Spleen (tissue), 11 donors: ENCODE measurements at regions not wholly inside any gene's neighbourhood (a gene's known extent, or its start where the extent isn't known, plus 50 kb on each side); places are given as distances from the start of the nearest gene placed in this dataset.
A peak's percentile ranks its signal among the peaks of the same experiment; 100 is the strongest.

Experiments
- DNase-seq: peaks from one replicate; pipeline ENCODE4 v3.0.0-alpha.2; 2020
- H3K27ac ChIP-seq, 8 donors: fragments of 200-600 bp; sonication (generic) in 7 of 8; 1 replicate in 4 of 8; 2 replicates in 4 of 8; pipeline versions ENCODE4 v1.5.0 to v1.8.0; 2016 to 2021; ENCODE audit warnings: inconsistent platforms in 4 of 8, mild to moderate bottlenecking in 4 of 8, moderate library complexity in 1 of 8
- H3K27me3 ChIP-seq, 7 donors: fragments of 200-600 bp; sonication (generic) in 6 of 7; replicated peaks in 1 of 7; 1 replicate in 4 of 7; 2 replicates in 3 of 7; pipeline versions ENCODE4 v1.5.0 to v1.8.0; 2016 to 2021; ENCODE audit warnings: inconsistent platforms in 3 of 7, mild to moderate bottlenecking in 1 of 7
- H3K36me3 ChIP-seq, 6 donors: fragments of 200-600 bp; sonication (generic) in 5 of 6; 1 replicate in 4 of 6; 2 replicates in 2 of 6; pipeline versions ENCODE4 v1.5.0 to v1.8.0; 2016 to 2021; ENCODE audit warnings: inconsistent platforms in 2 of 6
- H3K4me1 ChIP-seq, 6 donors: fragments of 200-600 bp; sonication (generic) in 5 of 6; 1 replicate in 3 of 6; 2 replicates in 3 of 6; pipeline versions ENCODE4 v1.5.0 to v1.8.0; 2016 to 2021; ENCODE audit warnings: inconsistent platforms in 3 of 6
- H3K4me3 ChIP-seq, 8 donors: fragments of 200-600 bp; sonication (generic) in 7 of 8; 1 replicate in 4 of 8; 2 replicates in 4 of 8; pipeline versions ENCODE4 v1.5.0 to v1.8.0; 2016 to 2021; ENCODE audit warnings: inconsistent platforms in 4 of 8, mild to moderate bottlenecking in 4 of 8, moderate library complexity in 2 of 8
- H3K9me3 ChIP-seq, 8 donors: fragments of 200-600 bp; sonication (generic) in 7 of 8; 1 replicate in 4 of 8; 2 replicates in 4 of 8; pipeline versions ENCODE4 v1.5.0 to v1.8.0; 2016 to 2021; ENCODE audit warnings: inconsistent platforms in 4 of 8
- POLR2A ChIP-seq, 3 donors: fragments of 450-650 bp; IDR thresholded peaks; one replicate each; pipeline ENCODE4 v1.5.1; 2017; ENCODE audit warnings: antibody characterized with exemption in 3 of 3, mild to moderate bottlenecking in 1 of 3
- POLR2AphosphoS5 ChIP-seq, 3 donors: sonication (generic); formaldehyde crosslinking; IDR thresholded peaks; one replicate each; pipeline ENCODE4 v1.5.1; 2017; ENCODE audit warnings: antibody characterized with exemption in 3 of 3
- WGBS, 5 donors: extraction: QIAGEN DNeasy Blood & Tissue Kit in 3 of 5; methylation state at CpG; one replicate each; pipeline versions ENCODE4 v1.1.5 to v1.1.7; 2013 to 2018; 5-methylcytosine and 5-hydroxymethylcytosine counted together
- intact Hi-C: fragments of 100-400 bp; cut with DNase I; formaldehyde crosslinking; loops from one replicate; pipeline ENCODE4 v1.15.0; 2023; ENCODE audit warnings: low total_unique reads
- TF ChIP-seq, protein P1 (sequence below), 11 experiments: fragments of 200-600 bp in 7 of 11; fragments of 450-650 bp in 4 of 11; sonication (generic) in 4 of 11; IDR thresholded peaks in 8 of 11; conservative IDR thresholded peaks in 3 of 11; 1 replicate in 7 of 11; 2 replicates in 4 of 11; pipeline versions ENCODE4 v1.4.0 to v1.8.0; 2016 to 2021; ENCODE audit warnings: antibody characterized with exemption in 11 of 11, inconsistent platforms in 4 of 11, mild to moderate bottlenecking in 1 of 11
- donor health status: healthy with polysubstance abuse.
- donor health status: DM: no; HTN: no; CAD: no; lungs with moderate emphysema.
- donor health status: DM: no; HTN: no; CAD: no.
- donor health status: Bipolar disorder and iron deficiency.
- donor health status: healthy.
- donor health status: DM: no; HTN: no; CAD: no.
- donor health status: DM: yes; HTN: yes; CAD: no.

DNA sequence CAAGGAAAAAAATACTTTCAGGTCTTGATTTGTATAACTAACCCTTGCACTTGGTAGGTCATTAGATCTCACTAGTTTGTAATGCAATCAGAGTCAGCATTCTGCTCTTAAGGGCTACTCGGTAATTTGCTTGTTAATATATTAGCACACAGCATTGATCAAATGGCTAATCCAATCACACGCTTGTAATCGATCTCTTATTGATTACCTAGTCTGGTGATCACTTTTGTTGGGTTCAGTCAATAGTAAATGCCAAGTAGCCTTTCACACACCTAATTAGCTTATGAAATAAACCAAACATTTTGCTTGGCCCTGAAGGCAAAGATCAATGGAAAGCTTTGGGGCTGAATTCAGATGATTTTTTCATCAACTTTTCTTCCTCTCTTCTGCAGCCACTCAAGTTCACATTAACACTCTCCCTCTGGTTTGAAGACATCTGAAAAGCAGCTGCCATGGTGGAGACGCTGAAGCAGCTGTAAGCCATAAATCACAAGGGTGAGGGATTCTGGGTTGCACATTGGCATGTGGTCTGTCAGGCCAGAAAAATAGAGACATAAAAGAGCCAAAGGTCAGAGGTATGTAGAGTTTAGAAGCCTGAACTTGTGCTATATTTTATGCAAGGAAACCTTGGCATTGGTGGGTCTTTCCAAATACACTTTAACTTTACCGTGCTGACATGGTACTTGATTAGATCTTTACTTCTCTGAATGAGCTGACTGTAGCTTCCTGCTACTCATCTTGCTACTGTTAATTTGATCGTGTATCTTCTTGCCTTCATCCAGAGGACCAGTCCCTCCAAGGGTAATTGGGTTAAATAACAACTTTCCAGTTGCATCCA, 234.4 kb downstream of the SIM1 start:
- Histone ChIP-seq H3K4me3 (no peak overlapping the region), H3K27ac (no peak overlapping the region), H3K4me1 (peaks cover 0 to 12% (median 3%) of the 10 kb centered on the region in 6 donors), H3K9me3 (no peaks in the 10 kb centered on the region), H3K27me3 (peaks cover 0 to 8% (median 0%) of the 10 kb centered on the region in 7 donors), H3K36me3 (no peaks in the 10 kb centered on the region)
- intact Hi-C loops: no loop called here
- 85 to 91% (median 88%) methylated on average over 6 of the region's 6 CpGs for WGBS, 5 donors
- DNase-seq: no peak
- no peak for TF ChIP-seq POLR2AphosphoS5 (IDR thresholded peaks at IDR 0.05)
- no peak for TF ChIP-seq POLR2A (IDR thresholded peaks at IDR 0.05)
- TF ChIP-seq, protein P1, sequence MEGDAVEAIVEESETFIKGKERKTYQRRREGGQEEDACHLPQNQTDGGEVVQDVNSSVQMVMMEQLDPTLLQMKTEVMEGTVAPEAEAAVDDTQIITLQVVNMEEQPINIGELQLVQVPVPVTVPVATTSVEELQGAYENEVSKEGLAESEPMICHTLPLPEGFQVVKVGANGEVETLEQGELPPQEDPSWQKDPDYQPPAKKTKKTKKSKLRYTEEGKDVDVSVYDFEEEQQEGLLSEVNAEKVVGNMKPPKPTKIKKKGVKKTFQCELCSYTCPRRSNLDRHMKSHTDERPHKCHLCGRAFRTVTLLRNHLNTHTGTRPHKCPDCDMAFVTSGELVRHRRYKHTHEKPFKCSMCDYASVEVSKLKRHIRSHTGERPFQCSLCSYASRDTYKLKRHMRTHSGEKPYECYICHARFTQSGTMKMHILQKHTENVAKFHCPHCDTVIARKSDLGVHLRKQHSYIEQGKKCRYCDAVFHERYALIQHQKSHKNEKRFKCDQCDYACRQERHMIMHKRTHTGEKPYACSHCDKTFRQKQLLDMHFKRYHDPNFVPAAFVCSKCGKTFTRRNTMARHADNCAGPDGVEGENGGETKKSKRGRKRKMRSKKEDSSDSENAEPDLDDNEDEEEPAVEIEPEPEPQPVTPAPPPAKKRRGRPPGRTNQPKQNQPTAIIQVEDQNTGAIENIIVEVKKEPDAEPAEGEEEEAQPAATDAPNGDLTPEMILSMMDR (IDR thresholded peaks at IDR 0.05 in 8 of 11, conservative IDR thresholded peaks at IDR 0.05 in 3 of 11): no peak

DNA sequence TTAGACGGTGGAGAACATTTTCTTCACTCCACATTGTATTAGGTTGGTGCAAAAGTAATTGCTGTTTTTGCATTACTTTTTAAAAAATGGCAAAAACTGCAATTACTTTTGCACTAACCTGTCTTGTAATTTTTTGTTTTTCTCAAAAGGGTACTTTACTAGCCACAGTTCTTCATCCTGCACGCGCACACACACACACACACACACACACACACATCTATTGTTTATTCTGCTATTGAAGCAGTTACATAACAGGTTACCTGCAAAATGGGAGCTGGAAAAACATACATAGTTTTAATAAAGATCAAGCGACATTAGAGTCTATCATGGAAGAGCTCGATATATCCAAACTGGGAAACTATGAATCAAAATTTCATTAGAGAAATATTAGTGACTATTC, 235.2 kb downstream of the SIM1 start:
- peaks cover 0 to 8% (median 0%) of the 10 kb centered on the region in 7 donors for H3K27me3 ChIP-seq
- peak overlapping the region in 2 of 8 donors; percentile 43 to 63 for H3K4me3 ChIP-seq
- H3K9me3 ChIP-seq: no peaks in the 10 kb centered on the region
- H3K4me1 ChIP-seq: peaks cover 0 to 12% (median 3%) of the 10 kb centered on the region in 6 donors
- 73 to 91% (median 77%) methylated on average over 5 of the region's 5 CpGs for WGBS, 5 donors
- no peak for DNase-seq
- TF ChIP-seq POLR2AphosphoS5 (IDR thresholded peaks at IDR 0.05) (no peak), POLR2A (IDR thresholded peaks at IDR 0.05) (no peak)
- TF ChIP-seq, protein P1 (IDR thresholded peaks at IDR 0.05 in 8 of 11, conservative IDR thresholded peaks at IDR 0.05 in 3 of 11): no peak
- no peak overlapping the region for H3K27ac ChIP-seq
- intact Hi-C loops: no loop called here
- no peaks in the 10 kb centered on the region for H3K36me3 ChIP-seq

DNA sequence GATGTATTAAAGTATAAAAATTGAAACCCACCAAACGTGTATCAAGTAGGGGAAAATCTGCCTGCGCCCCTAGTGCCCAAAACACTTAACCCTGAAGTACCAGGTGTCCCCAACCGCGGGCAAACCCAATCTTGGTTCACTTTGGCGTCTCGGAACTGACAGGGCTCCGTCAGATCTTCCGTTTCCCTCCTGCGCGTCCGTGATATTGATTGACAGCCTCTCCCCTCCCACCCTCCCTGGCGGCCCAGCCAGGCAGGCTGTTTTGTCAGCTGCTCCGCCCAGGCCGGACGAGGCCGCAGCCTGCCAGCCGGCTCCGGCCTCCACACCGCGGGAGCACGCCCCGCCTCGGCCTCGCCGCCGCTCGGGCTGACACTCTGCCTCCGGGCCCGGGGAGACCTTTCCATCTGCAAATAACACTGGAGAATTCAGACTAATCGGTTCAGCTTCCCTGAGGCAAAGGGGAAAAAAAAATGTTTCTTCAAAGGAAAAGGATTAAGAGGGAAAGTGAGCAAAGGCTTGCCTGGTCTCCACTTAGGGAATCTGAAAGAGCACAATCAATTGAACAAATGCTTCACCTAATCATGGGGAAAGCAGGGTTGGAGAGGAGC, 234.9 kb upstream of the MCHR2 start:
- peaks cover 0 to 3% (median 0%) of the 10 kb centered on the region in 8 donors for H3K9me3 ChIP-seq
- intact Hi-C loops: no loop called here
- peak overlapping the region; percentile 12 to 63 (median 28) for H3K4me3 ChIP-seq
- H3K4me1 ChIP-seq: peaks cover 0 to 12% (median 3%) of the 10 kb centered on the region in 6 donors
- H3K27me3 ChIP-seq: peaks cover 0 to 8% (median 0%) of the 10 kb centered on the region in 7 donors
- WGBS, 5 donors: 0 to 2% (median 1%) methylated on average over 28 to 30 of the region's 30 CpGs
- TF ChIP-seq, protein P1 (IDR thresholded peaks at IDR 0.05 in 8 of 11, conservative IDR thresholded peaks at IDR 0.05 in 3 of 11): peak in 2 of 11 experiments; percentile 15 to 27
- peak in 2 of 3 donors; percentile 52 to 62 for TF ChIP-seq POLR2AphosphoS5 (IDR thresholded peaks at IDR 0.05)
- TF ChIP-seq POLR2A (IDR thresholded peaks at IDR 0.05): no peak
- peak; percentile 88 for DNase-seq
- H3K36me3 ChIP-seq: no peaks in the 10 kb centered on the region
- H3K27ac ChIP-seq: peak overlapping the region in 5 of 8 donors; percentile 26 to 55 (median 48)

DNA sequence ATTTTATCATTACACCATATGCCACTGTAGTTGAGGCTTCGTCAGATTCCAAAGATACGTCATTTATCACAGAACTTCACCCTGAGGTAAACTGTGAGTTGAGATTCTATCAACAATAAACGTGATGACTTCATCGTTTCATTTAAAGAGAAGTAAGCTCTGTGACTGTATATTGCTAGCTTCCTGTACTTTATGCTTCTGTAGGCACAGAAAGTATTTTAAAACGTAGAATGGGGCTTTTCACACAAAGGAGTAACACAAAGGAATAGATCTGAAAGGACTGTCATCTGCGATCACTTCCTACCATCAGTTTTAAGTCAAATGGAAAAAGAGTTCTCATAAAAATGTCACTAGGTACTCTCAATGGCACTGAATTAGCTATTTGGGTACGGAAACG, 234.4 kb upstream of the MCHR2 start:
- Histone ChIP-seq H3K27me3 (peaks cover 0 to 8% (median 0%) of the 10 kb centered on the region in 7 donors), H3K4me3 (peak overlapping the region; percentile 12 to 63 (median 28)), H3K36me3 (no peaks in the 10 kb centered on the region), H3K27ac (peak overlapping the region in 5 of 8 donors; percentile 26 to 55 (median 48)), H3K9me3 (peaks cover 0 to 4% (median 0%) of the 10 kb centered on the region in 8 donors), H3K4me1 (peaks cover 0 to 12% (median 3%) of the 10 kb centered on the region in 6 donors)
- WGBS, 5 donors: 28 to 31% (median 29%) methylated on average over 8 of the region's 8 CpGs
- no peak for DNase-seq
- TF ChIP-seq, protein P1 (IDR thresholded peaks at IDR 0.05 in 8 of 11, conservative IDR thresholded peaks at IDR 0.05 in 3 of 11): no peak
- intact Hi-C loops: no loop called here
